HepG2 (cell line): ENCODE measurements at regions not wholly inside any gene's neighbourhood (a gene's known extent, or its start where the extent isn't known, plus 50 kb on each side); places are given as distances from the start of the nearest gene placed in this dataset.
A peak's percentile ranks its signal among the peaks of the same experiment; 100 is the strongest.

ENCODE experiments used
- ATF7 ChIP-seq, 2 experiments: fragments of 450-650 bp in 1 of 2; sonication (generic) in 1 of 2; formaldehyde crosslinking in 1 of 2; IDR thresholded peaks; 2 replicates each; pipeline versions ENCODE4 v1.4.0 to v1.6.1; 2016 to 2020; ENCODE audit warnings: antibody characterized with exemption in 1 of 2, mild to moderate bottlenecking in 1 of 2, missing genetic modification reagents in 1 of 2
- FLYWCH1 ChIP-seq: sonication (generic); formaldehyde crosslinking; IDR thresholded peaks from 2 replicates; pipeline ENCODE4 v1.8.1; 2023; ENCODE audit warnings: mild to moderate bottlenecking, missing genetic modification reagents
- FOXO1 ChIP-seq: sonication (generic); formaldehyde crosslinking; IDR thresholded peaks from 2 replicates; pipeline ENCODE4 v1.4.0; 2020; ENCODE audit warnings: missing genetic modification reagents
- GATAD2A ChIP-seq: IDR thresholded peaks from 2 replicates; pipeline ENCODE4 v1.6.1; 2016
- GPN1 ChIP-seq: sonication (generic); formaldehyde crosslinking; IDR thresholded peaks from 2 replicates; pipeline ENCODE4 v1.5.1; 2020; ENCODE audit warnings: missing genetic modification reagents, borderline replicate concordance
- IRX3 ChIP-seq: sonication (generic); formaldehyde crosslinking; IDR thresholded peaks from 2 replicates; pipeline ENCODE4 v1.8.1; 2023; ENCODE audit warnings: mild to moderate bottlenecking, low read depth, missing genetic modification reagents, borderline replicate concordance
- SP140L ChIP-seq: sonication (generic); formaldehyde crosslinking; IDR thresholded peaks from 2 replicates; pipeline ENCODE4 v1.4.0; 2020; ENCODE audit warnings: missing genetic modification reagents, borderline replicate concordance
- ZNF343 ChIP-seq: sonication (generic); formaldehyde crosslinking; IDR thresholded peaks from 2 replicates; pipeline ENCODE4 v1.4.0; 2020; ENCODE audit warnings: mild to moderate bottlenecking, missing genetic modification reagents
- ZNF660 ChIP-seq: sonication (generic); formaldehyde crosslinking; IDR thresholded peaks from 2 replicates; pipeline ENCODE4 v1.5.1; 2020; ENCODE audit warnings: mild to moderate bottlenecking, low read depth, missing genetic modification reagents, borderline replicate concordance
- TF ChIP-seq, protein P1 (sequence below): sonication (generic); formaldehyde crosslinking; IDR thresholded peaks from 2 replicates; pipeline ENCODE4 v1.4.0; 2020; ENCODE audit warnings: mild to moderate bottlenecking, missing genetic modification reagents, borderline replicate concordance
- TF ChIP-seq, protein P2 (sequence below): sonication (generic); formaldehyde crosslinking; IDR thresholded peaks from one replicate; pipeline ENCODE4 v1.5.1; 2020; ENCODE audit warnings: mild to moderate bottlenecking, missing genetic modification reagents; ENCODE audit errors: not compliant biosample characterization
- TF ChIP-seq, protein P3 (sequence below): sonication (generic); formaldehyde crosslinking; IDR thresholded peaks from 2 replicates; pipeline ENCODE4 v1.4.0; 2020; ENCODE audit warnings: missing genetic modification reagents

DNA sequence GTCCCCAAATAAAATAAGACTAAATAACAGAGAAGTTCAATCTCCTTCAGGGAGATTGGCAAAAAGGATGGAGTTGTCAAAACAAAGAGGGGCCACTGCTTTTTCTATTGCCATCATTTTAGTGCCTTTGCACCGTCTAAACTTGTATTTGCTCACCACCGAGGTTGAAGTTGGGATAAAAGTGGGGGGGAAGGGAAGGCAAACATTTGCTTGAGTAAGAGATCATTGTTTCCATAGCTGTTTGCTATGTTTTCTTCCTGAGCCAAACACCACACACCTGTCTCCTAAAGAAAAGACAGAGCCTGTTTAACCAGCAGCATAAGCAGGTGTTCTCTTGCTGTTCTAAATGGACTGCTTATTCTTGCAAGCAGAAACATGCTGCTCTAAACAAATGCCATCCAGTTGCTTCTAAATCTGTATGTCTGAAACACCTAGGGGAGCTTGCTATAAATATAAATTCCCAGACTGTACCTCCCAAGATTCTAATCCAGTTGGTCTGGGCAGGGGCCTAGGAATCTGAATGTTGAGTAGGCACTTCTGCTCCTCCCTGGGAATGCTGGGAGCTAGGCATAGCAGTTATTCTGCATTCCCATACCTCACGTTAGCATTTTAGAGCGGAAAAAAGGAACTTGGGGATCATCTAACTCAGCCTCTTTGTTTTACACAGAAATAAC is 179.4 kb upstream of the ARL4C start (continued):
- TF ChIP-seq FLYWCH1 (CRISPR knock-in tag) (no peak), FOXO1 (CRISPR knock-in tag) (peak; percentile 96), ATF7 (IDR thresholded peaks at IDR 0.05) (no peak), ATF7 (CRISPR knock-in tag; IDR thresholded peaks at IDR 0.05) (no peak), GATAD2A (peak; percentile 99), SP140L (CRISPR knock-in tag) (no peak), IRX3 (CRISPR knock-in tag) (no peak), ZNF660 (CRISPR knock-in tag) (no peak), ZNF343 (CRISPR knock-in tag) (no peak), GPN1 (CRISPR knock-in tag) (no peak)
- TF ChIP-seq, protein P1, sequence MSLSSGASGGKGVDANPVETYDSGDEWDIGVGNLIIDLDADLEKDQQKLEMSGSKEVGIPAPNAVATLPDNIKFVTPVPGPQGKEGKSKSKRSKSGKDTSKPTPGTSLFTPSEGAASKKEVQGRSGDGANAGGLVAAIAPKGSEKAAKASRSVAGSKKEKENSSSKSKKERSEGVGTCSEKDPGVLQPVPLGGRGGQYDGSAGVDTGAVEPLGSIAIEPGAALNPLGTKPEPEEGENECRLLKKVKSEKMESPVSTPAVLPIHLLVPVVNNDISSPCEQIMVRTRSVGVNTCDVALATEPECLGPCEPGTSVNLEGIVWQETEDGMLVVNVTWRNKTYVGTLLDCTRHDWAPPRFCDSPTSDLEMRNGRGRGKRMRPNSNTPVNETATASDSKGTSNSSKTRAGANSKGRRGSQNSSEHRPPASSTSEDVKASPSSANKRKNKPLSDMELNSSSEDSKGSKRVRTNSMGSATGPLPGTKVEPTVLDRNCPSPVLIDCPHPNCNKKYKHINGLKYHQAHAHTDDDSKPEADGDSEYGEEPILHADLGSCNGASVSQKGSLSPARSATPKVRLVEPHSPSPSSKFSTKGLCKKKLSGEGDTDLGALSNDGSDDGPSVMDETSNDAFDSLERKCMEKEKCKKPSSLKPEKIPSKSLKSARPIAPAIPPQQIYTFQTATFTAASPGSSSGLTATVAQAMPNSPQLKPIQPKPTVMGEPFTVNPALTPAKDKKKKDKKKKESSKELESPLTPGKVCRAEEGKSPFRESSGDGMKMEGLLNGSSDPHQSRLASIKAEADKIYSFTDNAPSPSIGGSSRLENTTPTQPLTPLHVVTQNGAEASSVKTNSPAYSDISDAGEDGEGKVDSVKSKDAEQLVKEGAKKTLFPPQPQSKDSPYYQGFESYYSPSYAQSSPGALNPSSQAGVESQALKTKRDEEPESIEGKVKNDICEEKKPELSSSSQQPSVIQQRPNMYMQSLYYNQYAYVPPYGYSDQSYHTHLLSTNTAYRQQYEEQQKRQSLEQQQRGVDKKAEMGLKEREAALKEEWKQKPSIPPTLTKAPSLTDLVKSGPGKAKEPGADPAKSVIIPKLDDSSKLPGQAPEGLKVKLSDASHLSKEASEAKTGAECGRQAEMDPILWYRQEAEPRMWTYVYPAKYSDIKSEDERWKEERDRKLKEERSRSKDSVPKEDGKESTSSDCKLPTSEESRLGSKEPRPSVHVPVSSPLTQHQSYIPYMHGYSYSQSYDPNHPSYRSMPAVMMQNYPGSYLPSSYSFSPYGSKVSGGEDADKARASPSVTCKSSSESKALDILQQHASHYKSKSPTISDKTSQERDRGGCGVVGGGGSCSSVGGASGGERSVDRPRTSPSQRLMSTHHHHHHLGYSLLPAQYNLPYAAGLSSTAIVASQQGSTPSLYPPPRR, result peak; percentile 86; the same call in 1 of the 2 replicates
- TF ChIP-seq, protein P2, sequence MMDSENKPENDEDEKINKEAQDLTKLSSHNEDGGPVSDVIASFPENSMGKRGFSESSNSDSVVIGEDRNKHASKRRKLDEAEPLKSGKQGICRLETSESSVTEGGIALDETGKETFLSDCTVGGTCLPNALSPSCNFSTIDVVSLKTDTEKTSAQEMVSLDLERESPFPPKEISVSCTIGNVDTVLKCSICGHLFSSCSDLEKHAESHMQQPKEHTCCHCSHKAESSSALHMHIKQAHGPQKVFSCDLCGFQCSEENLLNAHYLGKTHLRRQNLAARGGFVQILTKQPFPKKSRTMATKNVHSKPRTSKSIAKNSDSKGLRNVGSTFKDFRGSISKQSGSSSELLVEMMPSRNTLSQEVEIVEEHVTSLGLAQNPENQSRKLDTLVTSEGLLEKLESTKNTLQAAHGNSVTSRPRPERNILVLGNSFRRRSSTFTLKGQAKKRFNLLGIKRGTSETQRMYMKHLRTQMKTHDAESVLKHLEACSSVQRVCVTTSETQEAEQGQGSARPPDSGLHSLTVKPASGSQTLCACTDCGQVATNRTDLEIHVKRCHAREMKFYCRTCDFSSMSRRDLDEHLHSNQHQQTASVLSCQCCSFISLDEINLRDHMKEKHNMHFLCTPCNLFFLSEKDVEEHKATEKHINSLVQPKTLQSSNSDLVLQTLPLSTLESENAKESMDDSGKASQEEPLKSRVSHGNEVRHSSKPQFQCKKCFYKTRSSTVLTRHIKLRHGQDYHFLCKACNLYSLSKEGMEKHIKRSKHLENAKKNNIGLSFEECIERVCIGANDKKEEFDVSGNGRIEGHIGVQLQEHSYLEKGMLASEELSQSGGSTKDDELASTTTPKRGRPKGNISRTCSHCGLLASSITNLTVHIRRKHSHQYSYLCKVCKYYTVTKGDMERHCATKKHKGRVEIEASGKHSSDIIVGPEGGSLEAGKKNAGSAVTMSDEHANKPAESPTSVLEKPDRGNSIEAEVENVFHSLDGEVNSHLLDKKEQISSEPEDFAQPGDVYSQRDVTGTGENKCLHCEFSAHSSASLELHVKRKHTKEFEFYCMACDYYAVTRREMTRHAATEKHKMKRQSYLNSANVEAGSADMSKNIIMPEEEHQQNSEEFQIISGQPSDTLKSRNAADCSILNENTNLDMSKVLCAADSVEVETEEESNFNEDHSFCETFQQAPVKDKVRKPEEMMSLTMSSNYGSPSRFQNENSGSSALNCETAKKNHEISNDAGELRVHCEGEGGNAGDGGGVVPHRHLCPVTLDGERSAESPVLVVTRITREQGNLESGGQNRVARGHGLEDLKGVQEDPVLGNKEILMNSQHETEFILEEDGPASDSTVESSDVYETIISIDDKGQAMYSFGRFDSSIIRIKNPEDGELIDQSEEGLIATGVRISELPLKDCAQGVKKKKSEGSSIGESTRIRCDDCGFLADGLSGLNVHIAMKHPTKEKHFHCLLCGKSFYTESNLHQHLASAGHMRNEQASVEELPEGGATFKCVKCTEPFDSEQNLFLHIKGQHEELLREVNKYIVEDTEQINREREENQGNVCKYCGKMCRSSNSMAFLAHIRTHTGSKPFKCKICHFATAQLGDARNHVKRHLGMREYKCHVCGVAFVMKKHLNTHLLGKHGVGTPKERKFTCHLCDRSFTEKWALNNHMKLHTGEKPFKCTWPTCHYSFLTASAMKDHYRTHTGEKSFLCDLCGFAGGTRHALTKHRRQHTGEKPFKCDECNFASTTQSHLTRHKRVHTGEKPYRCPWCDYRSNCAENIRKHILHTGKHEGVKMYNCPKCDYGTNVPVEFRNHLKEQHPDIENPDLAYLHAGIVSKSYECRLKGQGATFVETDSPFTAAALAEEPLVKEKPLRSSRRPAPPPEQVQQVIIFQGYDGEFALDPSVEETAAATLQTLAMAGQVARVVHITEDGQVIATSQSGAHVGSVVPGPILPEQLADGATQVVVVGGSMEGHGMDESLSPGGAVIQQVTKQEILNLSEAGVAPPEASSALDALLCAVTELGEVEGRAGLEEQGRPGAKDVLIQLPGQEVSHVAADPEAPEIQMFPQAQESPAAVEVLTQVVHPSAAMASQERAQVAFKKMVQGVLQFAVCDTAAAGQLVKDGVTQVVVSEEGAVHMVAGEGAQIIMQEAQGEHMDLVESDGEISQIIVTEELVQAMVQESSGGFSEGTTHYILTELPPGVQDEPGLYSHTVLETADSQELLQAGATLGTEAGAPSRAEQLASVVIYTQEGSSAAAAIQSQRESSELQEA (CRISPR knock-in tag), result no peak
- TF ChIP-seq, protein P3, sequence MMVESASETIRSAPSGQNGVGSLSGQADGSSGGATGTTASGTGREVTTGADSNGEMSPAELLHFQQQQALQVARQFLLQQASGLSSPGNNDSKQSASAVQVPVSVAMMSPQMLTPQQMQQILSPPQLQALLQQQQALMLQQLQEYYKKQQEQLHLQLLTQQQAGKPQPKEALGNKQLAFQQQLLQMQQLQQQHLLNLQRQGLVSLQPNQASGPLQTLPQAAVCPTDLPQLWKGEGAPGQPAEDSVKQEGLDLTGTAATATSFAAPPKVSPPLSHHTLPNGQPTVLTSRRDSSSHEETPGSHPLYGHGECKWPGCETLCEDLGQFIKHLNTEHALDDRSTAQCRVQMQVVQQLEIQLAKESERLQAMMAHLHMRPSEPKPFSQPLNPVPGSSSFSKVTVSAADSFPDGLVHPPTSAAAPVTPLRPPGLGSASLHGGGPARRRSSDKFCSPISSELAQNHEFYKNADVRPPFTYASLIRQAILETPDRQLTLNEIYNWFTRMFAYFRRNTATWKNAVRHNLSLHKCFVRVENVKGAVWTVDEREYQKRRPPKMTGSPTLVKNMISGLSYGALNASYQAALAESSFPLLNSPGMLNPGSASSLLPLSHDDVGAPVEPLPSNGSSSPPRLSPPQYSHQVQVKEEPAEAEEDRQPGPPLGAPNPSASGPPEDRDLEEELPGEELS (CRISPR knock-in tag), result peak; percentile 98
